Thyroid gland (tissue), 4 donors: ENCODE measurements at regions not wholly inside any gene's neighbourhood (a gene's known extent, or its start where the extent isn't known, plus 50 kb on each side); places are given as distances from the start of the nearest gene placed in this dataset.

Experiments used
- DNase-seq, 2 donors: peaks; one replicate each; pipeline ENCODE4 v3.0.0-alpha.2; 2019
- H3K27ac ChIP-seq, 3 donors: fragments of 200-600 bp; sonication (generic); 1 replicate in 2 of 3; 2 replicates in 1 of 3; pipeline ENCODE4 v1.5.1; 2016 to 2019; ENCODE audit warnings: mild to moderate bottlenecking in 1 of 3, moderate library complexity in 1 of 3
- H3K27me3 ChIP-seq: fragments of 200-600 bp; sonication (generic); one replicate; pipeline ENCODE4 v1.5.1; 2019
- H3K36me3 ChIP-seq, 2 donors: fragments of 200-600 bp; sonication (generic); one replicate each; pipeline ENCODE4 v1.5.1; 2016 to 2019
- H3K4me1 ChIP-seq, 2 donors: fragments of 200-600 bp; sonication (generic); one replicate each; pipeline ENCODE4 v1.5.1; 2017 to 2019
- H3K4me3 ChIP-seq, 3 donors: fragments of 200-600 bp; sonication (generic); replicated peaks in 1 of 3; 1 replicate in 2 of 3; 2 replicates in 1 of 3; pipeline ENCODE4 v1.5.1; 2016; ENCODE audit warnings: mild to moderate bottlenecking in 1 of 3
- H3K9me3 ChIP-seq: fragments of 200-600 bp; sonication (generic); one replicate; pipeline ENCODE4 v1.5.1; 2017
- CTCF ChIP-seq, 6 experiments: fragments of 200-600 bp in 3 of 6; fragments of 450-650 bp in 3 of 6; sonication (generic) in 3 of 6; IDR thresholded peaks; one replicate each; pipeline ENCODE4 v1.5.1; 2016 to 2019; ENCODE audit warnings: antibody characterized with exemption in 6 of 6, mild to moderate bottlenecking in 2 of 6, inconsistent platforms in 1 of 6, moderate library complexity in 1 of 6
- POLR2A ChIP-seq, 2 donors: fragments of 450-650 bp; IDR thresholded peaks; one replicate each; pipeline ENCODE4 v1.6.1; 2017; ENCODE audit warnings: antibody characterized with exemption in 2 of 2, mild to moderate bottlenecking in 2 of 2, moderate library complexity in 1 of 2
- WGBS, 2 donors: methylation state at CpG; one replicate each; pipeline ENCODE4 v1.1.5; 2017; 5-methylcytosine and 5-hydroxymethylcytosine counted together
- intact Hi-C: fragments of 100-400 bp; cut with DNase I; formaldehyde crosslinking; loops from one replicate; pipeline ENCODE4 v1.15.1; 2023

- Histone ChIP-seq H3K27me3 (no peaks in the 10 kb centered on the region), H3K36me3 (no peaks in the 10 kb centered on the region), H3K4me3 (no peak overlapping the region), H3K4me1 (no peaks in the 10 kb centered on the region), H3K27ac (no peak overlapping the region), H3K9me3 (no peaks in the 10 kb centered on the region)
- TF ChIP-seq POLR2A (IDR thresholded peaks at IDR 0.05) (no peak), CTCF (IDR thresholded peaks at IDR 0.05) (no peak)
- intact Hi-C loops = no loop called here
- no peak for DNase-seq
- 76 to 92% methylated on average over 4 of the region's 4 CpGs for WGBS, 2 donors
Measured at GRCh38 chr2:156736950-156737349, 300.8 kb downstream of the GPD2 start.

GRCh38 chr2:156739301-156739700, 303.1 kb downstream of the GPD2 start:
- no peak for DNase-seq
- WGBS, 2 donors = 86 to 91% methylated on average over 3 of the region's 3 CpGs
- no peak overlapping the region for H3K4me3 ChIP-seq
- no peaks in the 10 kb centered on the region for H3K27me3 ChIP-seq
- TF ChIP-seq POLR2A (IDR thresholded peaks at IDR 0.05) (no peak), CTCF (IDR thresholded peaks at IDR 0.05) (no peak)
- H3K9me3 ChIP-seq = no peaks in the 10 kb centered on the region
- intact Hi-C loops = no loop called here
- H3K4me1 ChIP-seq = no peaks in the 10 kb centered on the region
- no peaks in the 10 kb centered on the region for H3K36me3 ChIP-seq
- no peak overlapping the region for H3K27ac ChIP-seq

- 89 to 93% methylated on average over 2 of the region's 2 CpGs for WGBS, 2 donors
- intact Hi-C loops = no loop called here
- DNase-seq = no peak
- Histone ChIP-seq H3K4me1 (no peaks in the 10 kb centered on the region), H3K9me3 (no peaks in the 10 kb centered on the region), H3K27ac (no peak overlapping the region), H3K27me3 (no peaks in the 10 kb centered on the region), H3K36me3 (no peaks in the 10 kb centered on the region), H3K4me3 (no peak overlapping the region)
- TF ChIP-seq POLR2A (IDR thresholded peaks at IDR 0.05) (no peak), CTCF (IDR thresholded peaks at IDR 0.05) (no peak)
Measured at GRCh38 chr2:156745619-156746018, 309.4 kb downstream of the GPD2 start.

- WGBS, 2 donors = 84 to 85% methylated on average over 5 of the region's 5 CpGs
- intact Hi-C loops = no loop called here
Measured at GRCh38 chr2:156748221-156748620, 312.0 kb downstream of the GPD2 start.

GRCh38 chr2:156752042-156752441, 315.9 kb downstream of the GPD2 start:
- intact Hi-C loops = no loop called here
- no peak for TF ChIP-seq POLR2A (IDR thresholded peaks at IDR 0.05)
- TF ChIP-seq CTCF (IDR thresholded peaks at IDR 0.05) = no peak
- WGBS, 2 donors = 76 to 83% methylated on average over 2 of the region's 2 CpGs
- Histone ChIP-seq H3K36me3 (no peaks in the 10 kb centered on the region), H3K9me3 (no peaks in the 10 kb centered on the region), H3K4me3 (no peak overlapping the region), H3K27me3 (no peaks in the 10 kb centered on the region), H3K4me1 (no peaks in the 10 kb centered on the region), H3K27ac (no peak overlapping the region)
- DNase-seq = no peak

More at GRCh38 chr2:156748221-156748620, 312.0 kb downstream of the GPD2 start:
- TF ChIP-seq CTCF (IDR thresholded peaks at IDR 0.05) (no peak), POLR2A (IDR thresholded peaks at IDR 0.05) (no peak)
- no peak for DNase-seq
- Histone ChIP-seq H3K27ac (no peak overlapping the region), H3K27me3 (no peaks in the 10 kb centered on the region), H3K4me3 (no peak overlapping the region), H3K9me3 (no peaks in the 10 kb centered on the region), H3K36me3 (no peaks in the 10 kb centered on the region), H3K4me1 (no peaks in the 10 kb centered on the region)
